Lower leg skin (tissue), 3 donors: ENCODE measurements at regions not wholly inside any gene's neighbourhood (a gene's known extent, or its start where the extent isn't known, plus 50 kb on each side); places are given as distances from the start of the nearest gene placed in this dataset.

ENCODE experiments used
- CTCF ChIP-seq, 3 donors: fragments of 450-650 bp; IDR thresholded peaks; one replicate each; pipeline ENCODE4 v1.5.1; 2016; ENCODE audit warnings: antibody characterized with exemption in 3 of 3, mild to moderate bottlenecking in 3 of 3, moderate library complexity in 2 of 3
- POLR2A ChIP-seq, 2 donors: fragments of 450-650 bp; IDR thresholded peaks; one replicate each; pipeline ENCODE4 v1.6.1; 2016 to 2017; ENCODE audit warnings: antibody characterized with exemption in 2 of 2, mild to moderate bottlenecking in 1 of 2, moderate library complexity in 1 of 2

GRCh38 chr4:17169699-17170098 is 271.3 kb upstream of the LDB2 start:
- TF ChIP-seq CTCF (IDR thresholded peaks at IDR 0.05) (no peak), POLR2A (IDR thresholded peaks at IDR 0.05) (no peak)
